ENCODE measurements at regions not wholly inside any gene's neighbourhood (a gene's known extent, or its start where the extent isn't known, plus 50 kb on each side); places are given as distances from the start of the nearest gene placed in this dataset.

DNA sequence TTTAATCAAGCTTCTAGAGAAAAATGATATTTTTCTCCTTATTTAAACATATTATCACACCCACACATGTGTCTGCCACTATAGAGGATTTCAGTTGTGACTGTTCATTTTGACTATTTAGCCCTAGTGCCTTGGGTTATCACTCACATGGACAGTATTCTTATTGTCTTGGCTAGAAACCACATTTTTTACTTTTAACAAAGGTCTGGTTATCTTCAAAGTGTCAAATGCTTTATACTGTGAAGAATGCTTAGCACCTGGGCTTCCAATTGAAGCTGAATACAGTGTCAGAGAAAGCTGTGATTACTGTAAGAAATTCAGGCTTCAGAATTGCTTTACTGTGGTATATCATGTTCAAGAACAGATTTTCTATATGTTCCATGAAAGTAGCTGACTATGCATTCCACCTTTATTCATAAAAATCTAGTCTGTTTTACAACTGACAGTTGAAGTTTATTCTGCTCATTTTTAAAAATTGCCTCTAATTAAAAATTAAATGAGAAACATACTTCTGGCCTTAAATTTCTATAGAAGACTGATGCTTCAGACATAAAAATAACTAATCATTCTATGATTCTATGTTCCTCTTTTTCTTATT, 278.6 kb downstream of the SEMA3D start:
- Histone ChIP-seq H3K36me3 (no peaks in the 10 kb centered on the region), H3K9me3 (no peaks in the 10 kb centered on the region), H3K27me3 (no peaks in the 10 kb centered on the region), H3K27ac (no peak overlapping the region), H3K4me1 (no peaks in the 10 kb centered on the region), H3K4me3 (no peak overlapping the region)
- ATAC-seq (no peak), DNase-seq (no peak)
- intact Hi-C loops (cut with DNase I) = no loop called here
- TF ChIP-seq, protein P1, sequence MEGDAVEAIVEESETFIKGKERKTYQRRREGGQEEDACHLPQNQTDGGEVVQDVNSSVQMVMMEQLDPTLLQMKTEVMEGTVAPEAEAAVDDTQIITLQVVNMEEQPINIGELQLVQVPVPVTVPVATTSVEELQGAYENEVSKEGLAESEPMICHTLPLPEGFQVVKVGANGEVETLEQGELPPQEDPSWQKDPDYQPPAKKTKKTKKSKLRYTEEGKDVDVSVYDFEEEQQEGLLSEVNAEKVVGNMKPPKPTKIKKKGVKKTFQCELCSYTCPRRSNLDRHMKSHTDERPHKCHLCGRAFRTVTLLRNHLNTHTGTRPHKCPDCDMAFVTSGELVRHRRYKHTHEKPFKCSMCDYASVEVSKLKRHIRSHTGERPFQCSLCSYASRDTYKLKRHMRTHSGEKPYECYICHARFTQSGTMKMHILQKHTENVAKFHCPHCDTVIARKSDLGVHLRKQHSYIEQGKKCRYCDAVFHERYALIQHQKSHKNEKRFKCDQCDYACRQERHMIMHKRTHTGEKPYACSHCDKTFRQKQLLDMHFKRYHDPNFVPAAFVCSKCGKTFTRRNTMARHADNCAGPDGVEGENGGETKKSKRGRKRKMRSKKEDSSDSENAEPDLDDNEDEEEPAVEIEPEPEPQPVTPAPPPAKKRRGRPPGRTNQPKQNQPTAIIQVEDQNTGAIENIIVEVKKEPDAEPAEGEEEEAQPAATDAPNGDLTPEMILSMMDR (IDR thresholded peaks at IDR 0.05) = no peak

DNA sequence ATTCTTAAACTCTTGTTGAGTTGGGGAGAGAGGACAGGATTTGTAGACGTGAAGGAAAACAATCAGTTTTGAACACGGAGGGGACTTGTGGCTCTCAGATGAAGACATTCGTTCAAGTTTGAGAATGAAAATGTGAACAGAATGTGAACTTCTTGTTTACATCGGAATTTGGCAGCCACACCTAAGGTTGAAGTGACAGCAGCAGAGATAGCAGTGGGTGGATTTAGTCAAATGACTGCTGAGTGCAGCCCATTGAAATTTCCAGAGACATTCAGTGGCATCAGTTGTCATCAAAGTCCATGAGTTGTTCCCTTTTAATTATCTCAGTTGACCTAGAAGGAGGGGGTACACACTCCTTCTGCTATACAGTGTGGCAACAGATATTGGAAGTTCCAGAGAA, 280.0 kb downstream of the SEMA3D start:
- intact Hi-C loops (cut with DNase I) = no loop called here
- TF ChIP-seq, protein P1 (IDR thresholded peaks at IDR 0.05) = no peak
- DNase-seq = no peak

DNA sequence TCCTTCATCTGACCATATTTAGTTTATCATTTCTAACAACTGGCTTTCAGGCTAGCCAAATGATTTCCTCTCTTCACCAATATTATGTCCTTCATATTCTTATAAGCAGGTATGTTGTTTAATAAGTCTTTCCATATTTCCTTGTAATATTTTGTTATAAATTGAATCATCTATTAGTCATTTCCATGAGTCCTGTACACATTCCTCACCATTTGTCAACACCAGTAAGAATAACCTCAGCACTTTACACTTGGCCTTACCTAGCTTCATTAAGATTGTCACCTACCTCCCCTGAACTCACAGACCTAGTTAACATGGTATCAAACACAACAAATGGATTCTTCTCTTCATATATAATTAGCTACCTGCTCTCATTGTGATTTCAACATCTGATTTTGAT, 282.3 kb downstream of the SEMA3D start:
- intact Hi-C loops (cut with DNase I) = no loop called here
- TF ChIP-seq, protein P1 (IDR thresholded peaks at IDR 0.05) = no peak
- H3K4me3 ChIP-seq = no peak overlapping the region
- ATAC-seq (no peak), DNase-seq (no peak)
- no peaks in the 10 kb centered on the region for H3K9me3 ChIP-seq
- H3K36me3 ChIP-seq = no peaks in the 10 kb centered on the region
- H3K27me3 ChIP-seq = no peaks in the 10 kb centered on the region
- H3K27ac ChIP-seq = no peak overlapping the region
- H3K4me1 ChIP-seq = no peaks in the 10 kb centered on the region

More for the DNA sequence above, 280.0 kb downstream of the SEMA3D start:
- no peaks in the 10 kb centered on the region for H3K4me1 ChIP-seq
- ATAC-seq = no peak
- no peaks in the 10 kb centered on the region for H3K9me3 ChIP-seq
- H3K27ac ChIP-seq = no peak overlapping the region
- no peak overlapping the region for H3K4me3 ChIP-seq
- no peaks in the 10 kb centered on the region for H3K36me3 ChIP-seq
- H3K27me3 ChIP-seq = no peaks in the 10 kb centered on the region

DNA sequence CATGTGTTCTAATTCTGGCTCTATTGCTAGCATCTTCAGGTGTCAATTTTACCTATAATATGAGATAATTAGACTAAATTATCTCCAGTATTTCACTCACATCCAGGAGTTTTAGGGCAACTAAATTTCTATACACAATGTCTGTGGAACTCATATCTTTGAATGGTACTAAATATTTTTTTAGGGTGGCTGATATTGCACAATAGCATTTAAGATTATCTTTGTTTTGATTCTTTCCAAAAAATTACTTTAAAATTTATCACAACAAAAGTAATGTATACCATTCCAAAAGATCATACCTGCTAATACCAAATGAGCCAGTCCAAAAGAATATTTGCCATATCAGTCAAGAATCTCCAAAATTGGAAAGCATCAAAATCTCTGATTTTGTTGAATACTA, 285.5 kb downstream of the SEMA3D start:
- no peak for DNase-seq
- no peaks in the 10 kb centered on the region for H3K4me1 ChIP-seq
- intact Hi-C loops (cut with DNase I) = no loop called here
- TF ChIP-seq, protein P1 (IDR thresholded peaks at IDR 0.05) = no peak
- ATAC-seq = no peak
- H3K36me3 ChIP-seq = no peaks in the 10 kb centered on the region
- no peak overlapping the region for H3K4me3 ChIP-seq
- H3K27ac ChIP-seq = no peak overlapping the region
- H3K27me3 ChIP-seq = no peaks in the 10 kb centered on the region
- H3K9me3 ChIP-seq = no peaks in the 10 kb centered on the region

DNA sequence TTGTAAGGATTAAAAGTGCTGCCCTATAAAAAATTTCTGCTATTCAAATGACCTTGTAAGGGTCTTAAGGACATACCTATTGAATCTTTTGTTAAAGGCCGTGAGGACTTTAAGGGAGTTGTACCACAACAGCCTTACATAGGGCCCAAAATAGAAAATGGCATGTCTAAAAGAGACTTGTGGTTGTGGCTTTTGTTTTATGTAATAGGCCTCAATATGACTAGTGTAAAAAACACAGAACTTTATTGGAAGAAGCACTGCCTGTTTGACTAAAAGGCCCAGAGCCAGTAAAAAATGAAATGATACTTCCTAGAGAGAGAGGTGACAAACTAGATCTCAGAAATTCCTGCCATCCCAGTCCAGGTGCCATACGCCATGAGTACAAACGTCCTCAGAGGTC, 286.6 kb downstream of the SEMA3D start:
- H3K36me3 ChIP-seq = no peaks in the 10 kb centered on the region
- intact Hi-C loops (cut with DNase I) = no loop called here
- peaks cover 0 to 9% of the 10 kb centered on the region in 2 donors for H3K9me3 ChIP-seq
- DNase-seq (no peak), ATAC-seq (no peak)
- no peaks in the 10 kb centered on the region for H3K27me3 ChIP-seq
- no peak overlapping the region for H3K27ac ChIP-seq
- H3K4me1 ChIP-seq = no peaks in the 10 kb centered on the region
- TF ChIP-seq, protein P1 (IDR thresholded peaks at IDR 0.05) = no peak
- H3K4me3 ChIP-seq = no peak overlapping the region
